GM19324 (cell line): ENCODE measurements at regions not wholly inside any gene's neighbourhood (a gene's known extent, or its start where the extent isn't known, plus 50 kb on each side); places are given as distances from the start of the nearest gene placed in this dataset.

Experiments used
- ATAC-seq: cut with Tn5 transposase; IDR thresholded peaks from one replicate; pipeline ENCODE4 v1.9.1; 2021; ENCODE audit warnings: mild to moderate bottlenecking, moderate library complexity; ENCODE audit not compliant: unreplicated experiment, low FRiP score

DNA sequence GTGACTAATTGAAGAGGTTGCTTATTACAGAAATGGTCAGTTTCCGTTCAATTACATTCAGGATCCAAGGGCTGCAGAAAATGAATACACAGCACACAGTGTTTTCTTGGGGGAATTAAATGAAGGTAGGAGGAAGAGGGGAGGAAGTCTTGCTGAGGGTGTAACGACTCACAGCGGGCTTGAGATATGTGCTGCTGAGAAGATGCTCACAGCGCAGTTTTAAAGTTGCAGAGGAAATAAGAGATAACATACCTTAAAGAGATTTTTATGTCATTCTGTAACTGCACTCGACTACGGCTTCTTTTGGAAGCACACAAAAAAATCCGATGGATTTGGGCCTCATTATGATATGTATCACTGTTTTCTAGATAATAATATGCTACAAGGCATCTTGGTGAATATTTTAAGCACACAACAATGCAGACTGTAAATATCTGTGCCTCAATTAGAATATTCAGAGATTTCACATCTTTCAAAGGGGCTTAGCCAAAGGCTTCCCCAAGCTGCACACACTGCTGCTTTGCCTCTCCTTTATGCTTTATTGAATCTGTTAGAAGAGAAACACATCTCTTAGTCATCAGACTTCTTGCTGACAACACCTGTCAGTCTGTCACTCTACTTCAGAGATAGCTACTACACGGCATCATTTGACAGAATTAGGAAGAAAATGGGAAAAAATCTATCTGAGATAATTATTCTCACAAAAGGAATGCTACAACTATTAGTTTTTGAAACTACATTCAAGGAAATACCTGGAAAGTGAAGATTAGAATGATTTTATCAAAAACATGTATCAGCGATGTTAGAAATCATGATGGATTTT, 773.2 kb downstream of the OTOL1 start:
- ATAC-seq, result no peak

DNA sequence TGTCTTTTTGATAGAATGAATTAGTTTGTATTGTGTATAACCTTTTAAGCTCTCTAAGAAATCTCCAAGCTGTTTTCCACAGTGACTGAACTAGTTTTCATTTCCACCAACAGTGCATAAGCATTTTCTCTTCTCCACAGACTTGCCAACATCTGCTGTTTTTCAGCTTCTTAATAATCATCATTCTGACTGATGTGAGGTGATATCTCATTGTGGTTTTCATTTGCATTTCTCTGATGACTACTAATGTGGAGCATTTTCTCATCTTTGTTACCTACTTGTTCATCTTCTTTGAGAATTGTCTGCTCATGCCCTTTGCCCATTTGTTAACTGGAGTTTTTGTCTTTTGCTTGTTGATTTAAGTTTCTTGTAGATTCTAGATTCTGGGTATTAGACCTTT, 777.5 kb downstream of the OTOL1 start:
- ATAC-seq, result no peak

DNA sequence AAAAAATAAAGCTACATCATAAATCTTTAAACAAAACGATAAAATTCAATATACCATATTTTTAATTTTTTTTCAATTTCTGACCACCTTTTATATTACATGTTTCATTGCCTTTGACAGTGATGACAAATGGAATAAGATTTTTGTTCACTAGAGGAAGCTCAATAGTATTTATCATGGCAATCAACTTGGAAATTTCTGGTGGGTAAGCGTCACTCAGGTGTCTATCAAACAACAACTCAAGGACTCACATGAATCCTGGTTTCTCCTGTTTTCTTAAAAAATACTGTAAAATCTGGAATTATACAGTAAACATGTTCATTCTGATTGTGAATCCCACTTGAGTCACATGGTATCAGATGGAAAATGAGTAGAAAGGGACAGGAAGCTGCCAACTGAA, 782.2 kb downstream of the OTOL1 start:
- ATAC-seq, result no peak

DNA sequence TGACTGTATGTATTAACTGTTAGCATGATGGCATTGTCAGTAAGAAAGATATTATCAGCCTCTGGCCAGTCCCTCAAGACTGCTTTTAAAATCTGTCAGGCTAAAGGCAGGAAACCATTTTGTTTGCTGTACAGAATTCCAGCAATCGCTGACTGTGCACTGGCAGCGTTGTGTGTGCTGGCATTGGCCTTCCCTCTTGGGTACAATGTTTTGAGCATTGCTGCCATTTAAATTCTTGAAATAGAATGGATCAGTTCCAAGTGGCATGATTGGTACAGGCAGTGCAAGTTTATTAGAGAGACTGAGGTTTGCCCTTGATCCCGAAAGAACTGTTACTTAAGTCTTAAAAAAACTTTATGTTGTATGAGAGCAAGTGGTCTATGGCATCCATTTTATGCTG, 788.7 kb downstream of the OTOL1 start:
- ATAC-seq, result no peak

DNA sequence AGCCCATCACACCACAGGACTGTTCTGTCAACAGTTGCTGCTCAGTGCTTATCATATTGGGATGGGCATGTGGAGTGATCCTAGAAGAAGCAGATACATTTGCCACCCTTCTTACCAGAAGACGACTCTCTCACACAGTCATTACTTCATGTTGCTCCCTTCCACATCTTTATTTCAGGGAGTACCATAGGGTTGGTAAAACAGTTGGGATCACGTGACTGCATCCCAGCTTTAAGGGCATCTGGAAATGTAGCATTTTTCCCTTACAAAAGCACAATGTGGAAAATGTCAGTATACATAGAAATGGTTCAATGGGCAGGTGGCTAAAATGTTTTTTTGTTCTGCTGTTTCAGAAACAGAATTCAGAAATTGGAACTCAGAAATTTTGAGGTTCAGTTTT, 791.0 kb downstream of the OTOL1 start:
- ATAC-seq, result no peak

DNA sequence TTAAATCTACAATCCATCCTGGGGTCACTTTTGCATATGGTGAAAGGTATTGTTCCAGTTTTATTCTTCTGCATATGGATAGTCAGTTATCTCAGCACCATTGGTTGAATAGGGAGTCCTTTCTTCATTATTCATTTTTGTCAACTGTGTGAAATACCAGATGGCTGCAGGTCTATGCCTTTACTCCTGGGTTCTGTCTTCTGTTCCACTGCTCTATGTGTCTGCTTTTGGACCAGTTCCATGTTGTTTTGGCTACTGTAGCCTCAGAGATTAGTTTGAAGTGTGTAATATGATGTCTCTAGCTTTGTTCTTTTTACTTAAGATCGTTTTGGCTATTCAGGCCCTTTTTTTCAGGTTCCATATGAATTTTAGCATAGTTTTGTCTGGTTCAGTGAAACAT, 795.8 kb downstream of the OTOL1 start:
- no peak for ATAC-seq

DNA sequence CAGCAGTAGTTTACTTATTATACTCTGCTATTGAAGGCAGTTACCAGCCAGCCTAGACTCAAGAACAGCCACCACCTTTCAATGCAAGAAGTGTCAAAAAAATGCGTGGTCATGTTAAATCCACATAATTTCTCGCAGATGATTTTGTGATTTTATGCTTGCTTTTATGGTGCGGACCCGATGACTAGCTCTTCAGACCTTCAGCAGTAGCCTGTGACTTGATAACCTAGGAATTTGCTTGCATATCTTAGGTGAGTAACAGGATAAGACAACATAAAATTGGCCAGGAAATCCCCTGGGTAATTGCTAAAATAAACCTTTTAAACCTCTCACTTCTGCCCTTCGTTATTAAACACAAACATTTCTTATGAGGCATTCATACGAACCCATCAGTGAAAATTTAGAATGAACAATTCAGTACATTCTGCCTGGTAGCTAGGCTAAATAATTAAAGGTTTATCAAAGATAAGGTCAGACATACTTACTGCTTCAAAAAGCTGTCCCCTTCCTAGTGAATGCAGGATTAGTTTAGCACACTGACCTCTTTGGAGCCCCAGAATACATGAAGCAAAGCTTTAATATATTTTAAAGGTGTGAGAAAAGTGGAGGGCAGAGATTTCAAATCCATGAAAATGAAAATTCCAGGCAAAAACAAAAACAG, 798.8 kb downstream of the OTOL1 start:
- ATAC-seq, result no peak

DNA sequence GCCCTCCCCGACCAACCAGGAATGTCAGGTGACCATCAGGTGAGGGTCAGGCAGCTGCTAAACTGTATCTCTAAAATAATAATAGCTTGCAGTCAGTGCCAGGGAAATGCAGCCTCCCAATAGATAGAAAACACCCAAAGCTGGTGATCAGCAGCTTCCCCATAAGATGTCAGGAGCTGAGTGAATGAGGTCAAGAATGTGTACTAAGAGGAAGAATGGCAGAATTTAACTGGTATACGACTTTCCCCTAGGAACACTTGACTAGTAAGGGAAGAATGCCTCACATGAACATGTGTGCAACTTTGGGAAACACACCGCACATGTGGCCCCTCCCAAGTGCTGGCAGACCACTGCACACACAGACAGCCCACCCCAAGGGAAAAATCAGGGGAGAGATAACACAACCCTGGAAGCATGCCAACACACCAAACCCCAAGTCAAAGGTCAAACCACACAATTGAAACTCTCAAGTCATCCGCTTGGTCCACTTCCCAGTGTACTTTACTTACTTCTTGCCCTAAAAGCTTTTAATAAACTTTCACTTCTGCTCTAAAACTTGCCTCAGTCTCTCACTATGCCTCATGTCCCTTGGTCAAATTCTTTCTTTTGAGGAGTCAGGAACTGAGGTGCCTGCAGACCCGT, 806.5 kb downstream of the OTOL1 start:
- no peak for ATAC-seq

DNA sequence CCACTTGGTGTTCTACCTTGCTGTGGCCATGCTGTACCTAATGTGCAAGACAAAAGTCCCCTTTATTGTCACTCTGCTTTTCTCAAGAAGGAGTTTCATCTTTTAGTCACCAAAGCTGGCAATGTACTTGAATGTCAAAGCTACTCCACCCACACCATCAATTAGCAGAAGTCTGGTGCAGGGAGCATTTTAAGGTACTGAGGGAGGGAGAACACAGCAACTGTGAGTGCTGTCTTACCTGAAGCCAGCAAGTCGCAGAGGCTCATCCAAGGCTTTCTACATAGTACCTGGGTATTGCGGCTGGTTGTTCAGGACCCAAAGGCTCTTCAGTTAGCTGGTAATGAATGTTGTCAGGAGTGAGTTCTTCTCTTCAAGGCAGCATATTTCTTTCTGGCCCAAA, 820.4 kb downstream of the OTOL1 start:
- ATAC-seq, result no peak

DNA sequence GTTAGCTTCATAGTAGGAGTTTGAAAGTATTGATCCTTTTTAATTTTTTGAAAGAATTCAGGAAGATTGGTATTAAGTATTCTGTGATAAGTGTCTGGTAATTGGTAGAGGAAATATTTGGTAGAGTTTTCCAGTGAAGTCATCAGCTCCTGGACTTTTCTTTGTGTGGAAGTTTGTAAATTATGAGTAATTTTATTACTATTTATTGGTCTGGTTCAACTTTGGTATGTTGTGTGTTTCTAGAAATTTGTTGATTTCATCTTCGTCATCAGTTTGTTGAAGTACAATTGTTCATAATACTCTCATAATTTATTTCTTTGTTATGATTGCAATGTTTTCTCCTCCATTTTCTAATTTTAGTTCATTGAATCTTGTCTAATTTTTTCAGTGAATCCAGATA, 832.0 kb downstream of the OTOL1 start:
- ATAC-seq, result no peak

DNA sequence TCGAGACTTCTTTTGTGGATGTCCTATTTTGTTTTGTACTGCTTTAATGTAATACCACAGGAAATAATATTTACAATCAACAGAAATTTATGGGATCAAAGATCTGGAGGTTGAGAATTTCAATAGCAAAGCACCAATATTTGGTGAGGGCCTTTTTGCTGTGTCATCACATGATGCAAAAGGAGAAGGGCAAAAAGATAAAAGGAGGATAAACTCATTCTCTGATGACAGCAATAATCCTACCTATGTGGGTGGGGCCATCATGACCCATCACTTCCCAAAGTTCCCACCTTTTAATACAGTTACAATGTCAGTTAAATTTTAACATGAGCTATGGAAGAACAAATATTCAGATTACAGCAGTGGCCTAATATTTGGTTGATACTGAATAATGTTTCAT, 832.9 kb downstream of the OTOL1 start:
- no peak for ATAC-seq

DNA sequence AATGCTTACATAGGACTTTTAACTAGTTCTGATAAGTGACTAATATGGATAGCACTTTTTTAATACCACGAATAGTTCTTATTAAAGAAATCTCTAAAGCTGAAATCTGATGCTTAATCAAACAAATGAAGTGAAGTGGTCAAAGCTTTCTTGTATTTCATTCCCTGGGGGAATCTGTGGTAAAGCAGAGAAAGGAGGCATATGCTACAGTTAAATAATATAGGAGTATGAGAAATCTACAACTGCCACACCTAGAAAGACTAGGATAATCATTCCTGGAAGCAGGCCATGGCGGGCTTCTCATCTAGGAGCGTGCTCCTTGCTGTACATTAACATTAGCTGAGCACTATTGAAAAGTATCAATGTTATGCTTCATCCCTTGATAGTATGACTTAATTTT, 835.7 kb downstream of the OTOL1 start:
- no peak for ATAC-seq

DNA sequence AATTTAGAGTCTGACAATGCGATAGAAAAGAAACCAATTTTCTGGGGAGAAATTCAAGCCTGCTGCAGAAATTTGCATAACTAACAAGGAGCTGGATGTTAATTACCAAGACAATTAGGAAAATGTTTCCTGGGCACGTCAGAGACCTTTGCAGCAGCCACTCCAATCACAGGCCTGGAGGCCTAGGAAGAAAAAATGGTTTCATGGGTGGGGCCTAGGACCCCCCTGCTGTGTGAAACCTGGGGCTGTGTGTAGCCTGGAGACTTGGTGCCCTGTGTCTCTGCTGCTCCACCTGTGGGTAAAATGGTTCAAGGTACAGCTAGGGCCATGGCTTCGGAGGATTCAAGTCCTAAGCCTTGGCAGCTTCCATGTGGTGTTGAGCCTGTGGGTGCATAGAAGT, 837.9 kb downstream of the OTOL1 start:
- no peak for ATAC-seq

DNA sequence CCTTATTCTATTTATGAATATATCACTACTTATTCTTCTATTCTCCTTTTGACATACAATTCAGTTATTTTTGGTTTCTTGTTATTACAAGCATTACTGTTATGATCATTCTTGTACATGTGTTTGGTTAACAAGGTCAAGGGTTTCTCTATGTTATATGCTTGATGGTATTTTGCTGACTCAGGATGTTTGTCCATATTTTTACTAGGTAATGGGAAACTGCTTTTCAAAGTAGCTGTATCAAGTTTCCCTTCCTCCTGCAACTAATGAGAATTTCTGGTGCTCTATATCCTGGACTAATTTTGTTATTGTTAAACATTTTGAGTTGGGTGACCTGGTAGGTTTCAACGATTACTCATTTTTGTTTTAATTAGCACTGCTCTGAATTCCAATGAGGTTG, 841.0 kb downstream of the OTOL1 start:
- ATAC-seq, result no peak

DNA sequence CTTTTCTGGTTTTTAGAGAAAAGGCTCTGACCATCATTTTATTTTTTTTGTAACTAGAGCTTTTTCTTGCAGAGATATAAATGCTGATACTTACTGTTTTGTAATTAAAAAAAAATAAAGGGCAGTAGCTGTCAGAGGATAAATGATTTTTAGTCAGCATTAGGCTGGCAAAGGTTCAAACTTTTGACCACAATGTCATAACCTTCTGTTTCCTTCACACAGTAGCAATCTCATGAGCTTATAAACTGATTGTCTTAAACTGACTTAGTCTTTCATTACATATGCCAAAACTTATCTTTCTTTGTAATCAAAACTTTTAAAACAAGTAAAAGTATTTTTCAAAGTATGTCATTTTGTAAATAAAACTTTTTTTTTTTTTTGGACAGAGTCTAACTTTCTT, 841.9 kb downstream of the OTOL1 start:
- no peak for ATAC-seq

DNA sequence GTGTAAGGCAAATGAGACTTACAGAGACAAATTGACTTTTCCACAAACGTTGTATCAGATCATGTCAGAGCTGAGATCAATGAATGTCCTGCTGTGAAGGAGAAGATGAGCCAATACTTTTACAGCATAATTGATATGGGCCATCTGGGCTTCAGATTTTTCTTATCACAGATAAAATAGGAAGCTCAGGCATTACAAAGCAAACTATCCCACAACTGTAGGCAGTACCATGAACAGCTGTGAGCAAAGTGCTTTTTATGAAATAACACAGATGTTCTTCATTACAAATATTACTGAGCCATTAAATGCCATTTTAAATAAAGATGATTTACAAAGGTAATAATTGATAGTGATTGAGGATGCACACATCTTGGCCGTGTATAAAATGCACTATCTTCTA, 852.3 kb downstream of the OTOL1 start:
- ATAC-seq, result no peak

DNA sequence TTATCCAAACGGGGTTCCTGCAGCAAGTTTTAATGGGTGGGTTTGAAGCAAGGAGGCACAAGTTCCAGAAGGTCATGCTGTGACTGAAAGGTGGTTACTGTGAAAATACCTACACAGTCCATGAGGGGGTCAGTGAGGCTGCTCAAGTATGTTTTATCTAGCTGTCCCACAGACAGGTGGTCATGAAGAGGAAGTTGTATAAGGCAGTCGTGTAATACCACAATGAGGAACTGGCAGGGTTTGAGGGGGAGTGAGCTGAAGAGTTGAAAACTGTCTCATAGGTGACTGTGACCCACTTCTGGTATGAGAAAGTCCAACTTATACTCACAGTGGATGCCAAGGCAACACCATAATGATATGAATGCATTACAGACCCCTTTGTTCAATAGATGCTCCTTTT, 856.8 kb downstream of the OTOL1 start:
- no peak for ATAC-seq

DNA sequence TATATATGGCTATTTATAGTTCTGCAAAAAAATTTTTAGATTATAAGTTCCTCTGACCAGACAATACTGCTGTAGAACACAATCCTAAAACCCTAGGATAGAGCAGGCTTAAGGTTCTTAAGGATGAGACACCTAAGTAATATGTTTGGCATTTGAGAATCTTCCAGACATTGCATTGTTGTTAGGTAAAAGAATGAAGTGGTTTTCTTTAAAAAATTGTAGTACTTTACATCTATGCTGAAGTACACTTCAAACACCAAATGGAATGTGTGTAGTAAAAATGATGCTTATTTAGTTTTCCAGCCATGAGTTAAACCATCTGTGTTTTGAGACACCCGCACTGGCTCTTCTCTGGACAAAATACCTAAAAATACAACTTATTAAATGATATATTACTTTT, 857.7 kb downstream of the OTOL1 start:
- no peak for ATAC-seq

DNA sequence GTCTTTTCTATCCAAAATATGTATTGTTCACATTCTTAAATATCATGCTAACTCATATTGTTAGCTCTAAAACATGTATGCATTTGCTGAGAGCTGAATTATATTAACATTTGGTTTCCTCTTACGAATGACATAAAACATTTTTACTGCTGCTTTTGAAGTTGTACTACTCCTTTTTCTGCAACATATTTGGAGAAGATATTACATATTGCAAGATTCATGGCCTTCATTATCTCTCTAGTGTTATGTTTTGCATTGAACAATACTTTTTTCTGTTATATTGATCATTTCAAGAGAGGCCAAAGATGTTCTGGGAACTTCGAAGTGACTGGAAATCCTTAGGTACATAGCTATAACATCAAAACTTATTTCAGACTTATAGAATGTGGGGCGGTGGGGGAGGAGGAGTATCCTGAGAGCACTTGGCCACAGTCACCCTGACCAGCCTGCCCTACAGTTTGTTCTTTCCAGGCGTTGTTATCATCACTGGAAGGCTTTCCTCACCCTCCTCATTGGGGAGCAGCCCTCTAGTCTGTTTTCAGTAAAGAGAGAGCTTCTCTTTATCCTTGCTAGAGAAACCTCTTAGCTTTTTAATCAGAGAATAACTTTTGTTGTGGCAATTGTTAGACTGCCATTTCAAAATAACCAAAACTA, 868.6 kb downstream of the OTOL1 start:
- ATAC-seq, result no peak

DNA sequence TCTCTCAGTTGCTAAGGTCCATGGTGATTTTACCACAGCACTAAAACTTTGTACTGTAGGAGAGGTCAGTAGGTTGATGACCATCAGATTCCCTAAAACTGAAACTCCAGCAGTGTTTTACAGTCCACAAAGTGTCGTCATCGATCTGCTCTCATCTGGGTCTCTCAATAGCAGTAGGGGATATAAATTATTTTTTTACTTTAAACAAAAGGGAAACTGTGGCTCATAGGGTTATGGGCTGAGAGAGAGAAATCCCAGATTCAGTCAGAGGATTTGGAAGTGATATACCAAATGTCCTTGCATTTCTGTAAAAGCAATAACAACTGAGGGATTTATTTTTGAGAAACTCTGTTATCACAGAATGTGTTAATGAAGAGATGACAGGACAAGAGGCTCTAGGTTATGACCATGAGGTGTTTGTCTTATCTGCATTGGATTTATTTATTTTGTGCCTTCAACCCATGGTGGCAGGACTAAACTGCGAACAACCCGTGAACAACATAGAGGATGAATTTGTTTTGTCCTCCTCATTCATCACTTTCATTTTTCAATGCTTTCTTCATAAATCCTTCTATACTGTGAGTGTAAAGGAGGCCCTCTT, 869.7 kb downstream of the OTOL1 start:
- ATAC-seq, result no peak
